Keratinocyte (primary cell): ENCODE measurements at regions not wholly inside any gene's neighbourhood (a gene's known extent, or its start where the extent isn't known, plus 50 kb on each side); places are given as distances from the start of the nearest gene placed in this dataset.

Source experiments
- CTCF ChIP-seq, 3 experiments: IDR thresholded peaks in 1 of 3; conservative IDR thresholded peaks in 1 of 3; optimal IDR thresholded peaks in 1 of 3; 2 replicates in 2 of 3; 3 replicates in 1 of 3; pipeline versions ENCODE3 to v1.5.1; 2011; ENCODE audit warnings: low read length in 3 of 3, mild to moderate bottlenecking in 3 of 3, moderate library complexity in 2 of 3, control low read depth in 1 of 3, inconsistent platforms in 1 of 3; ENCODE audit not compliant: insufficient read depth in 2 of 3; ENCODE audit errors: extremely low read depth in 1 of 3
- EZH2 ChIP-seq: IDR thresholded peaks from one replicate; pipeline ENCODE4 v1.6.1; 2012; ENCODE audit warnings: inconsistent platforms, mild to moderate bottlenecking, low read length, moderate library complexity

GRCh38 chr14:101323111-101323510, 238.2 kb upstream of the DIO3 start:
- TF ChIP-seq CTCF (optimal IDR thresholded peaks at IDR 0.05 in 1 of 3, IDR thresholded peaks at IDR 0.05 in 1 of 3, conservative IDR thresholded peaks at IDR 0.05 in 1 of 3; ENCODE audit: extremely low read depth in 1 of 3, insufficient read depth in 2 of 3, low read length in 3 of 3) (no peak), EZH2 (no peak)
